GM21390 (cell line): ENCODE measurements at regions not wholly inside any gene's neighbourhood (a gene's known extent, or its start where the extent isn't known, plus 50 kb on each side); places are given as distances from the start of the nearest gene placed in this dataset.

Experiments used
- ATAC-seq: cut with Tn5 transposase; IDR thresholded peaks from one replicate; pipeline ENCODE4 v1.9.1; 2021; ENCODE audit not compliant: unreplicated experiment

- ATAC-seq, result no peak
Observed at GRCh38 chr2:136250131-136250530, 132.2 kb upstream of the CXCR4 start.

DNA sequence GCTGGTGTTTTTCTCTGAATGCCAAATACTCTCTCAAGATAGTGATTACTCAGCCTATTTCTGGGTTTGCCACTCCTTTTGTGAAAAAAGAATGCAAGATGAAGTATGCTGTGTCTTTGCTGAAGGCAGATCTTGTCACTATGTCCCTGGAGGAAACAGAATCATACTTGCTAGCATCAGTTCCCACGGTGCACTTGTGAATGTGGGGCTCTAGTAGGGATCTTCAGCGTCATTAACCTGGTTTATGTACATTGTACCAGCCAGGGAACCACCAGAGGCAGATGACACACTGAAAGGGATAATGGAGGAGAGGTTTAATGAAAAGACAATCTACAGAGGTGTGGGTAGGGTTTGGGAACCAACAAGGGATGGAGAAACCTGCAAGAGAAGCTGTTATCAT is 131.0 kb upstream of the CXCR4 start:
- no peak for ATAC-seq

DNA sequence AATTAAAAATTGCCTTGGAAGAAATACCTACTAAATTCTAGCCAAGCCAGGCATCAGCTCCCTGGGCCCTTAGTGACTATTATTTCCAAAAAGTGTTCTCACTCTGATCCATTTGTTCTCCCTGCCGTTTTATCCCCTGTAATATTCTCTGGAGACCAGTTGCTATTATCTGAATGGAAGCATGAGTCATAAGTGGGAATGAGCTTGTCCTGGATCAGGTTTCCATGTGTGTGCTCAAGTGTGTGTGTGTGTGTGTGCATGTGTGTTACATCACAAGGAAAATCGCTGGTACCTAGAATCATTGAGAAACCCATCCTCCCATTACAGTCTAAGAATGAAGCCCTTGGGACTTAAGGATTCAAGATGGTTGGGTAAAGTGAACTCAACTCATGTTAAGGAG is 130.3 kb upstream of the CXCR4 start:
- no peak for ATAC-seq

- ATAC-seq, result no peak
Observed at GRCh38 chr2:136247204-136247950, 129.4 kb upstream of the CXCR4 start.

GRCh38 chr2:136246086-136246669 is 128.2 kb upstream of the CXCR4 start:
- ATAC-seq, result peak; percentile 82

GRCh38 chr2:136245211-136245610 is 127.3 kb upstream of the CXCR4 start:
- no peak for ATAC-seq

GRCh38 chr2:136244536-136244885 is 126.6 kb upstream of the CXCR4 start:
- no peak for ATAC-seq

DNA sequence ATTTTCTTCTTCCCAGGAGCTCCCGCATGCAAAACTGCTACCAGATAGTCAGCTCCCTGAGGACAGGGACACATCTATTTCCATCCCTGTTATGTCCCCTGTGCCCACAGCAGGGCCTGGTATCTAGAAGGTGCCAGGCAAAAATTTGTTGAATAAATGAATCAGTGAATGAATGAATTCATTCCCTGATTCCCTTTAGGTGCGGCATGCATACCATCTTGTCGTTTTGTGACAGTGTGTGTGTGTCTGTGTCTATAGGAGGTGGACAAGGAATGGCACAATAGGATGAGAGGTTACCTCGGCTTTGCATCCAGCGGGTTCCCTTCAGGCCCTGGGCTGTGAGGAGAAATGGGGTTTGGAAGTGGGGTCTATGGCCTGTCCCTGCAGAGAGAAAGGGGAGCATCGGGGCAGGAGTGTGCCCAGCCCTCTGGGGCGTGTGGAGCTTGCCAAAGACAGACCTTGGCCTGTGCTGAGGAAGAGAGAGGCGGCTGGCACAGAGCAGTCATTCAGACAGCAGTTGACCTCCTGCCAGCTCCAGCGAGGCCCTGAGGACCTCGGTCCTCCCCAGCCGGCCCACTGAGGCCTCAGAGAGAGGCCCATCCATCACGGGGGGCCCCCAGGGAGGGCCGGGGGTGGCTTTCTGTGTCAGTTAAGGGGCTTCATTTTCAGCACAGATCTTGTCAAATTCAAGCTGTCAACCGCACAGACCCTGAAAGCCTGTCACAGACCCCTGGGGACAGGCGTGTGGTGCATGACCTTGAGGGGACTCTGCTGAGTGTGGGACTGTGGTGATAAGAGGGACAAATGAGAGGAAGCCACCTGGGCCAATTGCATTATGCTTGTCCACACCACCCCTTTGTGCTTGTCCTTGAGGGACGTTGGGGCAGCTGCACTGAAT is 125.9 kb upstream of the CXCR4 start:
- ATAC-seq, result no peak

DNA sequence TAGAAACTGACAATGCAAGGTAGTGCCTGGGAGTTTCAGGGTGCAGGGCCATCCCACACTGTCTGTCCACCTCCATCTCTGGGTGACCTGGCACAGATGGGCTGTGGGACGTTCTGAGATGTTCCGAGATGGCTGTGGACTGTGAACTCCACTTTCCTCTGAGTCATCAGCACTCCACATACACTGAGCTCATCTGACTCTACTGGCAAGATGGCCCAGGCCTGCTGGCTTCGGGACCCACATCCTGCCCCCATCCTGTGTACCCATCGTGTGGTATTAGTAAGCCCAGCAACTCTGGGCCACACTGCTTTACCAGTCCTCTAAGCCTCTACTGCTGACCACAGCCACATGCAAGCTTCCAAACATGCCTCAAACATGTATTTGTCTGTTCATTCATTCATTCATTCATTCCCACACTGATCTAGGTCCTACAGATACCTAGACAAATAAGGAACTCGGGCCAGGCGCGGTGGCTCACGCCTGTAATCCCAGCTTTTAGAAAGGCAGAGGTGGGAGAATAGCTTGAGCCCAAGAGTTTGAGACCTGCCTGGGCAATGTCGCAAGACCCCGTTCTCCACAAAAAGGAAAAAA is 124.8 kb upstream of the CXCR4 start:
- ATAC-seq, result no peak

DNA sequence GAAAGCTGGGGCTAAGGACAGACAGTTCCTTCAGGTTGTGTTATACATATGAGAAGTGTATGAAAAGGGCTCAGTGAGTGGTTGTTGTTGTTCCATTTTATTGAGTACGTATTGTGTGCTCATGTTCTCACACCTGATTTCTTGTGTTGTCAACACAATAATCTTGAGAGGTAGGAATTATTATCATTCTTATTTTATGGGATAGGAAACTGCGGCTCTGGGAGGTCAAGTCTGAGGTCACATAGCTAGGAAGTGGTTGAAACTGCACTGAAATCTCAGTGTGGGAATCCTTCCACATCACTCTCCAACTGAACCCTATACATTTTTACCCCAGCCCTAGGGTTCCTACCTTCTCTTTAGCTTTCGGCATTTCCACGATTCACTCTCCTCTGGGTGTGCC is 124.2 kb upstream of the CXCR4 start:
- no peak for ATAC-seq

GRCh38 chr2:136239079-136239685 is 121.2 kb upstream of the CXCR4 start:
- no peak for ATAC-seq

DNA sequence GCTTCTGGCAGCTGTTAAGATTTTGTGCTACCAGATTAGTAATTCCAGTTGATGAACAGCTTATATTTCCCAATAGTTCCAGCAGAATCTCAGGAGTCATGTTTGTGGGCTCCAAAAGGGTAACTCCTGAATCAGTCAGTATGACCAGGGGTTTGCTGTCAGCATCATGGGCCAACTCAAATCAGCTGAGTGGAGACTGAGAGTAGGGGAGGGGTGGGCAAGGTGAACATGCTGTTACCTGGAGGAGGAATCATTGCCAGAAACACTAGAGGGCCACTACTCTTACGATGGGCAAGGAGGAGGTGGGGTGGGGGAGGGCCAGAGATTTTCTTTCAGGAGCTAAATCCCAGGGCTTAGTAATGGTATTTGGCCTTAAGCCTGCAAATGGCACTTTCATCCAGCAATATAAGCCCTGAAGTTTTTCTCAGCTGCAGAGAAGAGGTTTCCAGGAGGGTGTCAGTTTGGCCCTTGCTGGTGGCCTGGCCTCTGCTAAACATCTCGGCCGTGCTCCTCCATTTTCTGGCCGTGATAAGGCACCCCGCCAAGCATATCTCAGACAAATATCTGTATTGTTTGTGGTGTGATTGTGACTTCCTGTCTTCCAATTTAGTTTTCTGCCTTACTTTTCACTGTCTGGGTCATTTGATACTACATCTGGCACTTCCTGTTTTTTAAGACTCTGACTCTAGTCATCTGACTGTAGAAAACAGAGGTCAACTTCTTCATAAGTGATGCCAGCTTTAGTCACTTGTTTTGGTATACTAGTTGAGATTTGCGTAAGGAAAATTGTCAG is 120.5 kb upstream of the CXCR4 start:
- peak; percentile 87 for ATAC-seq

GRCh38 chr2:136236019-136236418 is 118.1 kb upstream of the CXCR4 start:
- no peak for ATAC-seq

DNA sequence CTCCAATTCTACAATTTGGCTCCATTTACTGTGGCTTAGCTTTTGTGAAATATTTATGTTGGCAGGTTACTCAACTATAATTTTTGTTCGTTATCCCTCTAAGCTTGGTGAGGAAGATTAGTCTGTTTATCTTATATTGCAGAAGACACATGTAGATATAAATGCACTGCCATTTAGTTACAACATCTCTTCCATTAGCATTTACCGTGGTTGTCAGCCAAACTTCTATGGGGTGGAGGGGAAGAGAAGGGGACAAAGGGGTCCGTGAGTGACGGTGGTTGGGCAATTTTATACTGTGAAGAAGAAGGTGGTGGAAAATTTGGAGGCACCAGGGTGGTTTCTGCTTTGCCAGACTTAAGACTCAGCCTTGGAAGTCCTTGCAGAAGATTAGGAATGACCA is 117.6 kb upstream of the CXCR4 start:
- no peak for ATAC-seq

DNA sequence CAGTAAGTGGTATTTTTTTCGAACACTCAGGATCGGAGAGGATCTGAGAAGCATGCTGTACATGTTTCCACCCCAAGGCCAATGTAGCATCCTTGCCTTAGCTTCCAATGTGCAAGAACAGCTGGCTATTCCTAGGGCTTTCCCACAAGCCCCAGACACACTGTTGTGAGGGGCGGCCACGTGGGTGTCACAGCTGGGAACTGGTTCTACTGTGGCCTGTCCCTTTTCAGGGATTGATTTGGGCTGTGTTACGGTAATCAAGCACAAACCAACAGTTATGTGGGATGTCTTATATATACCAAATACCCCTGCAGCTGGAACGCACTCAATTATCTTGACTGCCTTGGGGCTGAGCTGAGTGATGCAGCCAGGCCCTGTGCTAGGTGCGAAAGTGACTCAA is 116.3 kb upstream of the CXCR4 start:
- ATAC-seq, result no peak

- ATAC-seq, result no peak
Observed at GRCh38 chr2:136233298-136233697, 115.3 kb upstream of the CXCR4 start.

DNA sequence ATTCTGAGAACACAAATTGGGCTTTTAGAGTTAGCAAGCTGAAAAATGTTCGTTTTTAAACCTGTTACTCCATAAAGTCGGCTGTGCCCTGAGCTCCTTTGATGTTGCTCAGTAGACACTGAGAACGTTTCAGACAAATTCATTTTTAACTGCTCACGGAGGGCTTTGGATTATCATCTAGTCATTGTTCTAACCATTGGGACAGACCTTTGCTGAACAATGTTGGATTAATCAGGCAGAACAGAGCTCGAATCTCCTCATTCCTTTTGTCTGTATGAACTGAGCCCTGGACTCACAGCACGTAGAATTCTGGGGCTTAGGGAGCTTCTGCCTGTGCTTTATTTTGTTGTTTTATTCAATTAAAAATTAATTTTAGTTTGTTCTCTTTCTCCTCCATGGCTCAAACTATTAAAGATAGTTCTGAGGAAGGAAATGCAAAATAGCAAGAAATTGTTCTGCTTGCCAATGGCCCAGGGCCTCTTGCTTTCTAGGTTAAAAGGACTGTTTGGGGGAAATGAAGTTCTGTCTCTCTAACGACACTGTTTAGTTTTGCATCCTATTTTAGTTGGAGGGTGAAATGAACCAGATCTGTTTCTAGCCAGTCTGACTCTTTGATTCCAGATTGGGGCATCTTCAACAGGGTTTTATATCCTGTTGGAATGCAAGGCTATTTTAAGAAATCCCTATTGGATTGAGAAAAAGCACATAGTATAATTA is 114.7 kb upstream of the CXCR4 start:
- ATAC-seq, result no peak

DNA sequence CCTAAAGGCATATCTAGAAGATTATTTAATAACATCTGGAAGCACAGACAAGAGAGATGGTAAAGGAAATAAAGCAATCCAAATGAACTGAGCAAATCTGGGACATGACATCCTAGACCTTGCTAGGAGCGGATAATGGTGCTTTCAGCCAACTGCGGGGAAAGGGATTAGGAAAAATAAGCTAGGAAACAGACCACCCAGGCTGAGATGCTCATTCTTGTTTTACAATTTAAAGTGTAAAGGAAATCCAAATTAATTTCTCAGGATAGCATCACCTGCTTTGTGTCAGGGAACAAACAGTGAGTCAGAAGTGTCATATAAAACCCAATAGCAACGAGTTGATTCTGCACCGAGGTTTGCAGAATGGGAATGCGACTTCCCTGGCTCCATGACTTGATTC is 112.5 kb upstream of the CXCR4 start:
- no peak for ATAC-seq

- ATAC-seq, result no peak
Observed at GRCh38 chr2:136226903-136227302, 109.0 kb upstream of the CXCR4 start.
